NCI-H1417 (cell line): ENCODE measurements at regions not wholly inside any gene's neighbourhood (a gene's known extent, or its start where the extent isn't known, plus 50 kb on each side); places are given as distances from the start of the nearest gene placed in this dataset.
"Not testable (repeated sequence)": the region's sequence is repeated elsewhere in the genome, so short reads cannot be mapped to it uniquely, and the experiment has no call there.

ENCODE experiments used
- DNase-seq, 3 experiments: peaks; one replicate each; lab custom pipeline; 2025; lab: John Stamatoyannopoulos, UW

GRCh38 chr6:76552268-76552667, 479.8 kb upstream of the IMPG1 start:
- no peak for DNase-seq

- no peak for DNase-seq
These were observed 461.2 kb upstream of the IMPG1 start for GRCh38 chr6:76533661-76534060.

GRCh38 chr6:76532647-76533046, 460.2 kb upstream of the IMPG1 start:
- no peak for DNase-seq

GRCh38 chr6:76518443-76518842, 446.0 kb upstream of the IMPG1 start:
- no peak for DNase-seq

GRCh38 chr6:76516924-76517323, 444.5 kb upstream of the IMPG1 start:
- DNase-seq = no peak

- DNase-seq = no peak
These were observed 438.0 kb upstream of the IMPG1 start for GRCh38 chr6:76510489-76510888.

- no peak for DNase-seq
These were observed 436.9 kb upstream of the IMPG1 start for GRCh38 chr6:76509397-76509796.

- DNase-seq = no peak
These were observed 434.3 kb upstream of the IMPG1 start for GRCh38 chr6:76506808-76507207.

GRCh38 chr6:76495909-76496308, 423.4 kb upstream of the IMPG1 start:
- no peak for DNase-seq

GRCh38 chr6:76491376-76491775, 418.9 kb upstream of the IMPG1 start:
- not testable (repeated sequence) for DNase-seq

- DNase-seq = no peak
These were observed 418.0 kb upstream of the IMPG1 start for GRCh38 chr6:76490456-76490855.

GRCh38 chr6:76481101-76481500, 408.6 kb upstream of the IMPG1 start:
- DNase-seq = peak in 1 of 3 experiments; percentile 9

GRCh38 chr6:76472858-76473257, 400.4 kb upstream of the IMPG1 start:
- no peak for DNase-seq

GRCh38 chr6:76466286-76466685, 393.8 kb upstream of the IMPG1 start:
- no peak for DNase-seq

GRCh38 chr6:76465410-76465809, 392.9 kb upstream of the IMPG1 start:
- no peak for DNase-seq

- no peak for DNase-seq
These were observed 380.8 kb upstream of the IMPG1 start for GRCh38 chr6:76453270-76453669.

- DNase-seq = no peak
These were observed 379.7 kb upstream of the IMPG1 start for GRCh38 chr6:76451926-76452709.

GRCh38 chr6:76448109-76448508, 375.6 kb upstream of the IMPG1 start:
- no peak for DNase-seq

- DNase-seq = no peak
These were observed 369.4 kb upstream of the IMPG1 start for GRCh38 chr6:76441875-76442274.

- DNase-seq = no peak
These were observed 367.3 kb upstream of the IMPG1 start for GRCh38 chr6:76439811-76440210.

GRCh38 chr6:76438768-76439167, 366.3 kb upstream of the IMPG1 start:
- DNase-seq = no peak

- DNase-seq = no peak
These were observed 362.7 kb upstream of the IMPG1 start for GRCh38 chr6:76435174-76435573.

GRCh38 chr6:76422511-76423213, 350.2 kb upstream of the IMPG1 start:
- DNase-seq = peak in 1 of 3 experiments; percentile 8

- no peak for DNase-seq
These were observed 347.6 kb upstream of the IMPG1 start for GRCh38 chr6:76420094-76420493.
